NOMO-1 treated with dmso at 0.1 percent for 144 hours (cell line): ENCODE measurements at regions not wholly inside any gene's neighbourhood (a gene's known extent, or its start where the extent isn't known, plus 50 kb on each side); places are given as distances from the start of the nearest gene placed in this dataset.
"Not testable (repeated sequence)": the region's sequence is repeated elsewhere in the genome, so short reads cannot be mapped to it uniquely, and the experiment has no call there.

Experiments
- DNase-seq: peaks from one replicate; lab custom pipeline; 2025; ENCODE audit not compliant: unreplicated experiment; lab: John Stamatoyannopoulos, UW

GRCh38 chr2:65622499-65622898, 190.1 kb upstream of the SPRED2 start:
- no peak for DNase-seq

DNA sequence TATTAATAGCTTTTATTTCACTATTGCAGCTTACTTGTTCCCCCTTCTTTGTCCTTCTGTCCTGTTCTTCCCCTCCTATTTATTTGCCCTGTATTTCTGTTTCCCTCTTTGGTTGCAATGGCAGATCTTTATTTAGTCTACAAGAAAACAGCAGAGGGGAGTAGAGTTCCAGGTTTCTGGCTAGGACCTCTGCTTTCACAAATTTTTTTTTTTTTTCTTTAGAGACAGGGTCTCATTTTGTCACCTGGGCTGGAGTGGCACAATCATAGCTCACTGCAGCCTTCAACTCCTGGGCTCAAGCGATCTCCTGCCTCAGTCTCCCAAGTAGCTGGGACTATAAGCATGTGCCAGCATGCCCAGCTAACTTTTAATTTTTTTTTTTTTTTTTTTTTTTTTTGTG, 188.1 kb upstream of the SPRED2 start:
- DNase-seq: no peak

DNA sequence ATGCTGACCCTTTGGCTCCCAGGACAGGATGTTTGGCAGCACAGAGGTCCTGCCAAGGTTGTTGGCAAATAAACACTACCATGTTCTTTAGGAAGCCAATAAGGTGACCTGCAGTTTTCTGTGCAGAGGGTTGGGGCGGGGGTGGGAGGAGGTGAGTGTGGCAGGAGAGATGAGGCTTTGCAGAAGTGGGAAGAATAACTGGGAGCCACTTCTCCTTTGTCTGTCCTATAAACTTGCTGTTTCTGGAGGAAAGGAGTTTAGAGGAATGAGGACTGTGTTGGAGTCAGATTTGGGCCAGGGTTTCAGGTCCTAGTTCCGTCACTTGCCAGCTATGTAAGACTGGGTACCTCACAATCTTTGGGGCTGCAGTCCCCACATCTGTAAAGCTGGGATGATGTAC, 187.6 kb upstream of the SPRED2 start:
- DNase-seq: peak; percentile 2

DNA sequence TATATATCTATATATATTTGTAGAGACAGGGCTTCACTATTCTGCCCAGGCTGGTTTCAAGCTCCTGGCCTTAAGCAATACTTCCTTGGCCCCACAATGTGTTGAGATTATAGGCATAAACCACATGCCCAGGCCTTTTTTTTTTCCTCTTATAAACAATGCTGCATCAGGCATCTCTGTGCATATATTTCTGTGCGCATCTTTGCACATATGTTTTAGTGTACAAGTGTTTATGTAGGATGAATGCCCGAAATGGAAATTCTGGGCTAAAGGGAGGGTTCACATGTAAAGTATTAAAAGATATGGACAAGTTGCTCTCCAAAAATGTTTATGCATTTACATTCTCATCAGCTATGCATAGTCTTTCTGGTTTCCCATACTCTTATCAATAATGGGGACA, 183.2 kb upstream of the SPRED2 start:
- DNase-seq: no peak

DNA sequence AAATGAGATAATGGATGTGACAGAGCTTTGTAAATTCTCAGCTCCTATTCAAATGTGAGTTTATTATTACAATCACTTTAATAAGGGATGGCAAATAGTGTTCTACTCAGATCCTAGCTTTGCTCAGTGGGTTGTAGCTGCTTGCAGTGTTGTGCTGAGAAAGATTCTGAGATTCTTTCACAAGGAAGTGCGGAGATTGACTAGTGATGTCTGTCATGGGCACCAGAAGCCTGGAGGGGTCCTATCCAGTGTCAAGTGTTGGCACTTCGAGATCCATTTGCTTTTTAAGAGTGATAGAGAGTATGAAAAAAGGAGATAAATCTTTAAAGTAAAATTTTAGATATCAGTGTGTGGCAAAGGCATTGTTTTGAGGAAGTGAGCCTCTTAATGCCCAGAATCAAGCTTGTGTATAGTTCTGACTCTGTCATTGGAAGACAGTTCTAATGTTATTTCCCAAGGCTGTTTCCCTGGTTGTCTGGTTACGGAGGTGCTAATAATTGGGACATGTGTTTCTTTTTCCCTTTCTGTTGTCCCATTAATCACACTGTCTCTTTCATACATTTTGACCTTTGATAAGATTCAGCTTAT, 181.7 kb upstream of the SPRED2 start:
- DNase-seq: no peak

- no peak for DNase-seq
Observed at GRCh38 chr2:65611488-65611887, 179.1 kb upstream of the SPRED2 start.

GRCh38 chr2:65608916-65609315, 176.5 kb upstream of the SPRED2 start:
- no peak for DNase-seq

- DNase-seq: no peak
Observed at GRCh38 chr2:65608466-65608865, 176.1 kb upstream of the SPRED2 start.

GRCh38 chr2:65607662-65608305, 175.4 kb upstream of the SPRED2 start:
- DNase-seq: no peak

GRCh38 chr2:65605743-65606058, 173.3 kb upstream of the SPRED2 start:
- DNase-seq: no peak

DNA sequence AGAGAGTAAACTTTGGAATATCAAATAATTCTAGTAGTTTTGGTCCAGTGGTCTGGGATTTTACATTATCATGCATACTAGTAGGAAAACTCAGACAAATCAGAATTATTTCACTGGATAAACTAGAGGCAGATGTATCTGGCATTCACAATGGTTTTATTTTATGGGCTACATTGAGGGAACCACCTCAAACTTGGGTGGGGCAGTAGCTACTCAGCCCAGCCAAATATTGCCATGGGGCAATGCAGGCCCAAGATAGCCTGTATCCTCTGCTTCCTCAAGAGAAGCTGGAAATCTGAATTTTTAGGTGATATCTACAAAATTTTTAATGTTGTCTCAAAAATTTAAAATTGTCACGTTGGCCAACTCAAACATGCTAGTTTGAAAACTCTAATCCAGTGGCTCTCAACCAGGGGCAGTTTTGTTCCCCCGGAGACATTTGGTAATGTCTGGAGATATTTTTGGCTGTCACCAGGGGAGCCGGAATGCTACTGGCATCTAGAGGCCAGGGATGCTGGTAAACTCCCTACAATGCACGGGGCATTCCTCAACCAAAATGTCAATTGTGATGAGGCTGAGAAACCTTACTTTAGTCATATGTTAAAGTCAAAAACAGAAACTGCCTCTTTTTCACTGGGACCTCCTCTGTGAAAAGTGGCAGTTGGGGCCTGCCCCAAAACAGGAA, 172.8 kb upstream of the SPRED2 start:
- DNase-seq: no peak

- DNase-seq: no peak
Observed at GRCh38 chr2:65604246-65604645, 171.8 kb upstream of the SPRED2 start.

DNA sequence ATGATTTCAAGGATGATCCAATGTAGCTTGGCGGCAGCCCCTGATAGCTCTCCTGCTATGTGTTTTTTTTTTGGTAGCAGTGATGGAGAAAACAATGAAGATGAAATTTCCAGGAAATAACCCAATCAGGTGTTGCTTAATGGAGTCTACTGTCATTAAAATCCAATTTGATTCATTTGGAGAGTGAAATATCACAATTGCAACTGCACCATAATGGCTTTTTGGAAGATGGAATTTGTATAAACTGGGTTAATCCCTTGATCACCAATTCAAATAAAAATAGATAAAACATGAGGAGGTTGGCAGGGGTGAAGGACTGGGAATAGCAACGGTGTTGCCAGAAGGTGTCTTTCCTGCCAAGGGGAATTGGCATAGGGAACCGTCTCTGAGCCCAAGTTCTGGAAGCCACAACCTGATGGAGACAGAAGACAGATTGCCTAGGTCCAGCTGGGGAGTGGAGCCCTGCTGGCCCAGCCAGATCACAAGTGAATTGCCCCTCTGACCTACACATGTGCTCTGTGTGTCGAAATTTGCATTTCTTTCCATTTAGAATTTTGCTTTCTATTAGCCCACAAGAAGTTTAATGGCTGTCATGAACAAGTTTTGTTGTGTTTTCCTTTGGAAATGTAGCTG, 170.3 kb upstream of the SPRED2 start:
- no peak for DNase-seq

DNA sequence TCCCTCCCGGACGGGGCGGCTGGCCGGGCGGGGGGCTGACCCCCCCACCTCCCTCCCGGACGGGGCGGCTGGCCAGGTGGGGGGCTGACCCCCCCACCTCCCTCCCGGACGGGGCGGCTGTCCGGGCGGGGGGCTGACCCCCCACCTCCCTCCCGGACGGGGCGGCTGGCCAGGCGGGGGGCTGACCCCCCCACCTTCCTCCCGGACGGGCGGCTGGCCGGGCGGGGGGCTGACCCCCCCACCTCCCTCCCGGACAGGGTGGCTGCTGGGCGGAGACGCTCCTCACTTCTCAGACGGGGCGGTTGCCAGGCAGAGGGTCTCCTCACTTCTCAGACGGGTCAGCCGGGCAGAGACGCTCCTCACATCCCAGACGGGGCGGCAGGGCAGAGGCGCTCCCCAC, 168.5 kb upstream of the SPRED2 start:
- DNase-seq: not testable (repeated sequence)

GRCh38 chr2:65600351-65600750, 168.0 kb upstream of the SPRED2 start:
- not testable (repeated sequence) for DNase-seq

DNA sequence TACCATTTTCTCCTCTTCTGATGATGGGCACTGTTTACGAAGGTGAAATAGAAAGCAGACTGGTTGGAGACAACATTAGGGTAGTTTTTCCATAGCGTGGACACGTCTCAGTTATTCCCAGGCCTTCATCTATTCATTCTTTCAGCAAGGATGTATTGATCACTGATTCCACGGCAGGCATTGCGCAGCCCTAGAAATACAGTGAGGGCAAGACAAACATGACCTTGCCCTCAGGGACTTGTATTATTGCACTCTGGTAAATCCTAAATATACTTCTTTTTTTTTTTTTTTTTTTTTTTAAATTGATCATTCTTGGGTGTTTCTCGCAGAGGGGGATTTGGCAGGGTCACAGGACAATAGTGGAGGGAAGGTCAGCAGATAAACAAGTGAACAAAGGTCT, 167.3 kb upstream of the SPRED2 start:
- no peak for DNase-seq

DNA sequence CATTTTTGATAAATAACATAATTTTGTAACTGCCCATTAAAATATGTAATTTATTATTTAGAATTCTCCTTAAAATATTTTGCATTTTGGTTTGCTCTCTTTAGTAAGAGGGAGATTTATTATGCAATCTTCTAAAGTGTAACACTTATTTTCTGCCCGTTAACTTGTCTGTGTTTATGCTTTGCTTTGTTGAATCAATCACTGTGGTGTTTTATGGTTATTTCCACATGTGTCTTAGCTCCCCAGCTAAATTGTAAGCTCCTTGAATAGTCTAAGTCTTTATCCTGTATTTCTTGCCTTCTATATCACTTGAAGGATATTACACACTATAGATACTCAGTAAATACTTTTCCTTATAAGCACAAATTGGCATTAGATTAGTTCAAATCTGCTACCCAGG, 166.6 kb upstream of the SPRED2 start:
- DNase-seq: no peak

DNA sequence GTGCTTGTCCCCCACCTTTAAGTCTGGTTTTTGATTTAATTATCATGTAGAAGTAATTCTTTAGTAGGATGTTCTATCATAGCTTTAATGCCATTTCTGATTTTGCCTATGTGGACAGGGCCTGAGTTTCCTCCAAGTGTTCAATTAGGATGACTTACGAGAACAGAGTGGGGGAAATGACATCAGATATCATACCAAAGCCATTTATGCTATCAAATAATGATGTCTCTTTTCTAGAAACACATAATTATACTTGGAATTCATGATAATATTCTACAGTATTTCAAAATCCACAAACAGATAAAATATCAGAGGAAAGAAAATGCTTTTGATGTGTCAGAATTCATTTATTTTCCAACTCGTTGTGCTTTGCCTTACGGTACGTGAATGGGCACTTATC, 165.9 kb upstream of the SPRED2 start:
- no peak for DNase-seq

- DNase-seq: no peak
Observed at GRCh38 chr2:65595630-65596029, 163.2 kb upstream of the SPRED2 start.

GRCh38 chr2:65594150-65594549, 161.8 kb upstream of the SPRED2 start:
- no peak for DNase-seq

DNA sequence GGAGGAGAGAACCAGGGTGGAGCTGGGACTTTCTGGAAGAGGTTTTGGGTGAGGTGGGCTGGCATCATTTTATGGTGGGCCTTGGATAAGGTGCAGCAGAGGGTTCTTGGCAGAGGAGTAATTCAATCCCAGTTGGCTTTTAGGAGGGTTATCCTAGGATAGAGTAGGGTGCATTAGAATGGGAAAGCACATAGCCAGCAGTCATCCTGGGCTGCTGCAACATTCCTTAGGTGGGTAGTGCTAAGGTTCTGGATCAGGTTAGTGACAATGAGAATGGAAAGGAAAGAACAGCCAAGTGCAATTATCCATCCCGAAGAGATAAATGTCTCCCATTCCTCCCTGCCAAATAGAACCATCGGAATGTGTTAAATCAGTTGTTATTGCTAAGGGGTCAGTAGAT, 157.3 kb upstream of the SPRED2 start:
- DNase-seq: no peak

- no peak for DNase-seq
Observed at GRCh38 chr2:65587779-65588178, 155.4 kb upstream of the SPRED2 start.
